AG04449 (cell line): ENCODE measurements at regions not wholly inside any gene's neighbourhood (a gene's known extent, or its start where the extent isn't known, plus 50 kb on each side); places are given as distances from the start of the nearest gene placed in this dataset.

Experiments
- CTCF ChIA-PET: fragments of 350-600 bp; formaldehyde crosslinking; extraction: SDS; loops from one replicate; lab custom pipeline; 2021; ENCODE audit warnings: antibody characterized with exemption; lab: Yijun Ruan, JAX
- POLR2A ChIA-PET: fragments of 400-600, 350-600 bp; formaldehyde crosslinking; extraction: SDS; loops from one replicate; lab custom pipeline; 2020; ENCODE audit warnings: antibody characterized with exemption, inconsistent platforms; lab: Yijun Ruan, JAX
- DNase-seq: peaks from one replicate; pipeline ENCODE4 v3.0.0-alpha.2; 2010; ENCODE audit warnings: low read depth, low spot score
- H3K4me3 ChIP-seq: 2 replicates; pipeline ENCODE4 v1.5.1; 2011; ENCODE audit warnings: low read depth, mild to moderate bottlenecking, control low read depth, low read length
- TF ChIP-seq, protein P1 (sequence below): IDR thresholded peaks from one replicate; pipeline ENCODE4 v1.5.1; 2011; ENCODE audit warnings: mild to moderate bottlenecking, moderate library complexity, low read length, control low read depth, inconsistent platforms; ENCODE audit not compliant: insufficient read depth; ENCODE audit errors: missing control alignments

DNA sequence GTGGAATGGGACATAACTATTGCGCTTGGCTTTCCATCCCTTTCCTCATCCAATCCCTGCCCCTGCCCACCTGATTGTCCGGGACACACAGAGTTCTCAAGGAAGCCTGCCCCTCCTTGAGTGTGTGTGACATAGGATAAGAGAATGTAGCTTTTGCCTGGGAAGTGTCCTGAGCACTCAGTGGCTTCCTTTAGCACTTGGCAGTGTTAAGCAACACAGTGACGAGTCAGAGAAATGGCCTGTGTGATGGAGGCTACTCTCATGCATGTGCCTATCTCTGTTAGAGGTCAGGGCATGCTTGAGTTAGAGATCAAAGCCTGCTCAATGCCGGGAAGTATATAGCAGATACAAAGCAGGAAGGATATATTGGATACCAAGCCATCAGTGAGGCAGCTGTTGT is 289.5 kb downstream of the SIPA1L2 start:
- CTCF ChIA-PET: interaction anchor here (1.4 kb wide), 1 partner anchor 474 kb away, joined by 3 read pairs; no protein-coding TSS in a partner anchor
- H3K4me3 ChIP-seq: no peak overlapping the region
- TF ChIP-seq, protein P1, sequence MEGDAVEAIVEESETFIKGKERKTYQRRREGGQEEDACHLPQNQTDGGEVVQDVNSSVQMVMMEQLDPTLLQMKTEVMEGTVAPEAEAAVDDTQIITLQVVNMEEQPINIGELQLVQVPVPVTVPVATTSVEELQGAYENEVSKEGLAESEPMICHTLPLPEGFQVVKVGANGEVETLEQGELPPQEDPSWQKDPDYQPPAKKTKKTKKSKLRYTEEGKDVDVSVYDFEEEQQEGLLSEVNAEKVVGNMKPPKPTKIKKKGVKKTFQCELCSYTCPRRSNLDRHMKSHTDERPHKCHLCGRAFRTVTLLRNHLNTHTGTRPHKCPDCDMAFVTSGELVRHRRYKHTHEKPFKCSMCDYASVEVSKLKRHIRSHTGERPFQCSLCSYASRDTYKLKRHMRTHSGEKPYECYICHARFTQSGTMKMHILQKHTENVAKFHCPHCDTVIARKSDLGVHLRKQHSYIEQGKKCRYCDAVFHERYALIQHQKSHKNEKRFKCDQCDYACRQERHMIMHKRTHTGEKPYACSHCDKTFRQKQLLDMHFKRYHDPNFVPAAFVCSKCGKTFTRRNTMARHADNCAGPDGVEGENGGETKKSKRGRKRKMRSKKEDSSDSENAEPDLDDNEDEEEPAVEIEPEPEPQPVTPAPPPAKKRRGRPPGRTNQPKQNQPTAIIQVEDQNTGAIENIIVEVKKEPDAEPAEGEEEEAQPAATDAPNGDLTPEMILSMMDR: no peak
- DNase-seq: no peak
- POLR2A ChIA-PET: no interaction called here

DNA sequence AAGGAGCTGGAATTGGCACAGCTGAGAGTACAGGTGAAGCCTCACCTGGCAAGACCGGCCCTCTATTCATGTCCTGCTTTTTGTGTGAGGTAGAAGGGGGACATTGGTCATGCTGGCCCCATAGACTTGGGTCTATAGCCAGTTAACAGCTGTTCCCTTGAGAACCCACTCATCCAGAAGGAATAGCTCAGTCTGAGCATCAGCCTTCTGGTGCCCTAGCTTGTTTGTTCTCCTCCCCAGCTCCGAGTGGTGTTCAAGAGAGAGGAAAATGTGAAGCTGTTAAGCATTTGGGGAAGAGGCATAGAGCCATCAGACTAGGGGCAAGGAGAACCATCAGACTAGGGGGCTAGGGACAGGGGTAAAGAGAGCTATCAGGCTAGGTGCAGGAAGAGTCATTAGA is 290.9 kb downstream of the SIPA1L2 start:
- ChIA-PET CTCF (interaction anchor here (1.4 kb wide), 1 partner anchor 473 kb away, joined by 3 read pairs; no protein-coding TSS in a partner anchor), POLR2A (no interaction called here)
- no peak overlapping the region for H3K4me3 ChIP-seq
- DNase-seq: no peak
- TF ChIP-seq, protein P1: no peak

DNA sequence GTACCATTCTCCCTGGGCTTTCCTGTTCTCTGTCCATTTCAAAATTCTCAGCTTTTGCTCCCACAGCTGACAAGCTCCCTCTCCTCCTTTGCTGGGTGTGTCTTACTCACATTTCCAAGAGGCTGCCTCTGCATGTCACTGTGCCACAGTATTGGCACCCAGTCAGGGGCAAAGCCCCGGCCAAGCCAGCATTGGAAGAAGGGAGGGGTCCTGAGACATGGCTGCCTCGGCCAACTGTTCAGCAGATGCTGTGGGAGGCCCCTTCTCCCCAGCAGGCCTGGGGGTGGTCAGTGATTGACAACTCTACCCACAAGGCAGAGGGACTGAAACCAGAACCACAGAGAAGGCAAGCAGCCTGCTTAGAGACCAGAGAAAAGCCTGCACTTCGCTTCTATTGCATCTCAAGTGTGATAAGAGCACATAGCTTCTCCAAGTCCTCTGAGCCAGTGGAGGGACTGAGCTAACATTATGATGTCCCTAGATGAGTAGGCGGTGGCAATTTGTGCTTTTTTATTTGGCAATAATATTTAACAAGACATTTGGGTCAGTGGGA is 294.1 kb downstream of the SIPA1L2 start:
- POLR2A ChIA-PET: no interaction called here
- TF ChIP-seq, protein P1: no peak
- H3K4me3 ChIP-seq: no peak overlapping the region
- DNase-seq: no peak
- CTCF ChIA-PET: no interaction called here

DNA sequence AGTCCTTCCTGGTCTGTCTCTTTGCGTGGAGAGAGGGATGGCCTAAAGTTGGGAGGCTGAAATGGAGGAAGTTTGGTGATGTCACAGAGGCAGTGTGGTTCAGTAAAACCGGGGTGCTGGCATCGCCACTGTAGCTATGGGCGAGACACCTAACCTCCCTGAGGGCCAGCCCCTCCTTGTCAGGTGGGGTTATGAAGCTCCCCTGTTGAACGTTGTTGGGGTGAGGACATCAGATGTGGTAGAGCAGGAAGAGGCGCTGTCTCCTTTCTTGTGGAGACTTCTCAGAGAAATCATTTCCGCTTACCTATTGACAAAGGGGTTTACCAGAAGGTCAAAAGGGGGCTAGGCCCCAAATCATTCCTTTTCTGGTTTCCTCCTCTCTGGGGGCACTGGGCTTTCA is 294.7 kb downstream of the SIPA1L2 start:
- DNase-seq: no peak
- CTCF ChIA-PET: no interaction called here
- no peak overlapping the region for H3K4me3 ChIP-seq
- TF ChIP-seq, protein P1: no peak
- POLR2A ChIA-PET: no interaction called here

DNA sequence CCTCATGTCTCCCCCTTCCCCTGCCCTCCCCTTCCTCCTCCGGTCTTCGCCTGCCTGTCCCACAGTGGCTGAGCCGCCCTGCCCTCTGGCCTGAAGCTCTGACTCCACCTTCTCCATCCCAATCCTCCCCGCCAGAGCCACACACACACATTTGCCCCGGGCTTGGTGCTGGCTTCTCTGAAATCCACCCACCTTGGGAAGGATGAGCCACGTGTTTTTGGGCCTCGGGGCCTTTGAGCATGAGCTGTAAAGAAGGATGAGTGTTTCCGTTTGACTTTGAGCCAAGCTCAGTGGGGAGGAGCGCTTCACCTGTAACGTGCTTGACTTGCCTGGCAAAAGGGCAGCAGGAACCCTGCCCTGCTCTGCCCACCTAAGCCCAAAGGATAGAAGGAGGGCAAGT is 295.1 kb downstream of the SIPA1L2 start:
- TF ChIP-seq, protein P1: no peak
- DNase-seq: no peak
- ChIA-PET POLR2A (no interaction called here), CTCF (no interaction called here)
- no peak overlapping the region for H3K4me3 ChIP-seq

DNA sequence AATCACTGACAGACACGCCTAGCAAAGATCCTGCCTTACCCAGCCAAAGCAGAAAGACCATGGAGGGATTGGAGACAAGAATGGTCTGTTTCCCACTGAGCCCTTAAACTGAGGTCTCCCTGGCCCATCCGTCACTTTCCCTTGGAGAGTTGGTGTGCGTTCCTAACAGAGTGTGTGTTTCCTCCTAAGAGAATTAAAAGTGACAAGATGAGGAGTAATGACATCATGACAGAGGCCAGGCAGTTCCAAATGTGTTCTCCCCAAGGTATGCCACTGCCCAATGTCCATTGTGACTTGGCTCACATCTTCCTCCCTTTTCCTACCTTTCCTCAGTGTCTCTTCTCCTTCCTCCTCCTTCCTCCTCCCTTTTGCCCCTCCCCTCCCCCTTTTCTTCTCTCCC is 295.7 kb downstream of the SIPA1L2 start:
- no peak overlapping the region for H3K4me3 ChIP-seq
- ChIA-PET CTCF (no interaction called here), POLR2A (no interaction called here)
- TF ChIP-seq, protein P1: no peak
- no peak for DNase-seq
